Caco-2 (cell line): ENCODE measurements at regions not wholly inside any gene's neighbourhood (a gene's known extent, or its start where the extent isn't known, plus 50 kb on each side); places are given as distances from the start of the nearest gene placed in this dataset.

ENCODE experiments used
- BruUV-seq: library from RNA; stranded (reverse); fragments of 400-500 nt; replicated peaks from 2 replicates; lab custom pipeline; 2021; lab: Mats Ljungman, UMichigan
- CTCF ChIA-PET: fragments of 300-600 bp; sonication (Branson Sonifier 250); formaldehyde crosslinking; loops from one replicate; lab custom pipeline; 2022; ENCODE audit warnings: antibody characterized with exemption; lab: Charles Lee
- POLR2A ChIA-PET: fragments of 300-600 bp; sonication (Branson Sonifier 250); formaldehyde crosslinking; loops from one replicate; lab custom pipeline; 2022; ENCODE audit warnings: antibody characterized with exemption; lab: Charles Lee
- DNase-seq, 2 experiments: peaks; one replicate each; pipeline versions ENCODE4 v3.0.0 to v3.0.0-alpha.2; 2020 to 2022
- H3K27me3 ChIP-seq: replicated peaks from 2 replicates; pipeline ENCODE4 v1.6.0; 2011; ENCODE audit warnings: low read length; ENCODE audit not compliant: control insufficient read depth, insufficient read depth
- H3K36me3 ChIP-seq: 2 replicates; pipeline ENCODE4 v1.5.1; 2011; ENCODE audit warnings: low read length; ENCODE audit not compliant: control insufficient read depth, insufficient read depth
- H3K4me1 ChIP-seq: fragments of 250-450 bp; sonication (Bioruptor Pico); 2 replicates; pipeline ENCODE4 v1.5.1; 2020; ENCODE audit warnings: mild to moderate bottlenecking
- H3K4me3 ChIP-seq: 2 replicates; pipeline ENCODE4 v1.5.1; 2011; ENCODE audit warnings: low read depth, mild to moderate bottlenecking, control low read depth, low read length
- H3K9me3 ChIP-seq: fragments of 250-450 bp; sonication (Bioruptor Pico); 2 replicates; pipeline ENCODE4 v1.5.1; 2020; ENCODE audit warnings: mild to moderate bottlenecking, moderate library complexity
- H3K27ac Mint-ChIP-seq: one replicate; pipeline ENCODE4 v1.8.0; 2022; ENCODE audit warnings: mixed read lengths; ENCODE audit not compliant: unreplicated experiment
- H3K27me3 Mint-ChIP-seq: one replicate; pipeline ENCODE4 v1.8.0; 2022; ENCODE audit warnings: mixed read lengths; ENCODE audit not compliant: insufficient read depth, unreplicated experiment
- H3K36me3 Mint-ChIP-seq: one replicate; pipeline ENCODE4 v1.8.0; 2022; ENCODE audit warnings: mild to moderate bottlenecking, mixed read lengths; ENCODE audit not compliant: insufficient read depth, unreplicated experiment
- H3K4me1 Mint-ChIP-seq: one replicate; pipeline ENCODE4 v1.8.0; 2022; ENCODE audit warnings: low read depth, mixed read lengths; ENCODE audit not compliant: unreplicated experiment
- H3K4me3 Mint-ChIP-seq: one replicate; pipeline ENCODE4 v1.8.0; 2022; ENCODE audit warnings: mild to moderate bottlenecking, moderate library complexity, mixed read lengths; ENCODE audit not compliant: unreplicated experiment
- H3K9me3 Mint-ChIP-seq: one replicate; pipeline ENCODE4 v1.8.0; 2022; ENCODE audit warnings: mixed read lengths; ENCODE audit not compliant: unreplicated experiment
- CTCF ChIP-seq, 2 experiments: fragments of 200-600 bp in 1 of 2; IDR thresholded peaks; 1 replicate in 1 of 2; 2 replicates in 1 of 2; pipeline versions ENCODE4 v1.5.1 to v1.8.0; 2011 to 2022; ENCODE audit warnings: antibody characterized with exemption in 1 of 2, control low read depth in 1 of 2, inconsistent platforms in 1 of 2, low read depth in 1 of 2, low read length in 1 of 2, mild to moderate bottlenecking in 1 of 2, moderate library complexity in 1 of 2; ENCODE audit not compliant: insufficient read depth in 1 of 2, severe bottlenecking in 1 of 2, unreplicated experiment in 1 of 2
- intact Hi-C: fragments of 100-400 bp; cut with micrococcal nuclease; formaldehyde crosslinking; loops from one replicate; pipeline ENCODE4 v1.10.0; 2022; ENCODE audit not compliant: unreplicated experiment

GRCh38 chr2:217386041-217386440, 526.2 kb upstream of the TNP1 start:
- Mint-ChIP-seq H3K4me1 (no peaks in the 10 kb centered on the region), H3K9me3 (peaks cover 11% of the 10 kb centered on the region), H3K4me3 (no peak overlapping the region), H3K27me3 (peaks cover 9% of the 10 kb centered on the region), H3K36me3 (no peaks in the 10 kb centered on the region), H3K27ac (no peak overlapping the region)
- no peaks in the 10 kb centered on the region; the same call in 1 of the 2 replicates for H3K27me3 ChIP-seq
- H3K4me1 ChIP-seq, result no peaks in the 10 kb centered on the region
- H3K36me3 ChIP-seq, result no peaks in the 10 kb centered on the region
- H3K4me3 ChIP-seq, result no peak overlapping the region
- no TSS peak for BruUV-seq
- DNase-seq, result no peak
- ChIA-PET POLR2A (no interaction called here), CTCF (no interaction called here)
- H3K9me3 ChIP-seq, result peaks cover 17% of the 10 kb centered on the region; the same call in 1 of the 2 replicates
- intact Hi-C loops, result no loop called here
- no peak for TF ChIP-seq CTCF (IDR thresholded peaks at IDR 0.05; ENCODE audit: insufficient read depth in 1 of 2, low read depth in 1 of 2, low read length in 1 of 2, severe bottlenecking in 1 of 2, unreplicated experiment in 1 of 2)

- BruUV-seq, result no TSS peak
- H3K9me3 Mint-ChIP-seq, result no peaks in the 10 kb centered on the region
- CTCF ChIA-PET, result no interaction called here
Observed at GRCh38 chr2:217383620-217384019, 523.8 kb upstream of the TNP1 start.

GRCh38 chr2:217382794-217383193, 522.9 kb upstream of the TNP1 start:
- no peak for TF ChIP-seq CTCF (IDR thresholded peaks at IDR 0.05; ENCODE audit: insufficient read depth in 1 of 2, low read depth in 1 of 2, low read length in 1 of 2, severe bottlenecking in 1 of 2, unreplicated experiment in 1 of 2)
- DNase-seq, result no peak
- H3K9me3 ChIP-seq, result 0 out of 2 replicates have a peak, but pooled peaks cover 3% of the 10 kb centered on the region
- no peaks in the 10 kb centered on the region for H3K4me1 ChIP-seq
- POLR2A ChIA-PET, result no interaction called here
- no peak overlapping the region for H3K4me3 ChIP-seq
- Mint-ChIP-seq H3K27me3 (peaks cover 13% of the 10 kb centered on the region), H3K4me3 (no peak overlapping the region), H3K4me1 (no peaks in the 10 kb centered on the region), H3K36me3 (no peaks in the 10 kb centered on the region), H3K9me3 (no peaks in the 10 kb centered on the region), H3K27ac (no peak overlapping the region)
- no peaks in the 10 kb centered on the region; the same call in 1 of the 2 replicates for H3K27me3 ChIP-seq
- H3K36me3 ChIP-seq, result no peaks in the 10 kb centered on the region
- CTCF ChIA-PET, result no interaction called here
- intact Hi-C loops, result no loop called here
- BruUV-seq, result no TSS peak

More at GRCh38 chr2:217383620-217384019, 523.8 kb upstream of the TNP1 start:
- Mint-ChIP-seq H3K27me3 (peaks cover 13% of the 10 kb centered on the region), H3K27ac (no peak overlapping the region), H3K4me1 (no peaks in the 10 kb centered on the region), H3K4me3 (no peak overlapping the region), H3K36me3 (no peaks in the 10 kb centered on the region)
- no peak overlapping the region for H3K4me3 ChIP-seq
- H3K9me3 ChIP-seq, result 0 out of 2 replicates have a peak, but pooled peaks cover 3% of the 10 kb centered on the region
- no peak for DNase-seq
- intact Hi-C loops, result no loop called here
- no peak for TF ChIP-seq CTCF (IDR thresholded peaks at IDR 0.05; ENCODE audit: insufficient read depth in 1 of 2, low read depth in 1 of 2, low read length in 1 of 2, severe bottlenecking in 1 of 2, unreplicated experiment in 1 of 2)
- no peaks in the 10 kb centered on the region for H3K4me1 ChIP-seq
- H3K36me3 ChIP-seq, result no peaks in the 10 kb centered on the region
- POLR2A ChIA-PET, result no interaction called here
- H3K27me3 ChIP-seq, result no peaks in the 10 kb centered on the region; the same call in 1 of the 2 replicates
